HFFc6 (cell line): ENCODE measurements at regions not wholly inside any gene's neighbourhood (a gene's known extent, or its start where the extent isn't known, plus 50 kb on each side); places are given as distances from the start of the nearest gene placed in this dataset.

ENCODE experiments used
- DNase-seq: peaks from one replicate; pipeline ENCODE4 v3.0.0-alpha.2; 2018
- H3K27ac Mint-ChIP-seq: 2 replicates; pipeline ENCODE4 v1.8.0; 2020; ENCODE audit warnings: mild to moderate bottlenecking, mixed read lengths
- H3K27me3 Mint-ChIP-seq: 2 replicates; pipeline ENCODE4 v1.8.0; 2021; ENCODE audit warnings: mild to moderate bottlenecking, moderate library complexity, mixed read lengths; ENCODE audit not compliant: insufficient read depth
- H3K36me3 Mint-ChIP-seq: 2 replicates; pipeline ENCODE4 v1.8.0; 2021; ENCODE audit warnings: low read depth, mixed read lengths
- H3K4me1 Mint-ChIP-seq: 2 replicates; pipeline ENCODE4 v1.8.0; 2020; ENCODE audit warnings: low read depth, mixed read lengths
- H3K4me3 Mint-ChIP-seq: 2 replicates; pipeline ENCODE4 v1.8.0; 2020; ENCODE audit warnings: mild to moderate bottlenecking, moderate library complexity, mixed read lengths
- H3K9me3 Mint-ChIP-seq: 2 replicates; pipeline ENCODE4 v1.8.0; 2020; ENCODE audit warnings: mild to moderate bottlenecking, mixed read lengths
- CTCF ChIP-seq: fragments of 200-600 bp; sonication (generic); IDR thresholded peaks from 2 replicates; pipeline ENCODE4 v1.5.0; 2021; ENCODE audit warnings: antibody characterized with exemption, mild to moderate bottlenecking

- Mint-ChIP-seq H3K4me1 (no peaks in the 10 kb centered on the region), H3K4me3 (no peak overlapping the region), H3K27ac (no peak overlapping the region), H3K27me3 (peaks cover 3% of the 10 kb centered on the region), H3K36me3 (no peaks in the 10 kb centered on the region), H3K9me3 (no peaks in the 10 kb centered on the region)
- no peak for DNase-seq
- TF ChIP-seq CTCF: no peak
These were observed 194.2 kb downstream of the NHLRC3 start for GRCh38 chr13:39232401-39232980.

- no peaks in the 10 kb centered on the region for H3K4me1 Mint-ChIP-seq
- no peaks in the 10 kb centered on the region for H3K9me3 Mint-ChIP-seq
- H3K4me3 Mint-ChIP-seq: no peak overlapping the region
- peaks cover 5% of the 10 kb centered on the region for H3K27me3 Mint-ChIP-seq
- TF ChIP-seq CTCF: no peak
- no peaks in the 10 kb centered on the region for H3K36me3 Mint-ChIP-seq
- DNase-seq: no peak
- no peak overlapping the region for H3K27ac Mint-ChIP-seq
These were observed 194.7 kb downstream of the NHLRC3 start for GRCh38 chr13:39232999-39233398.

- no peaks in the 10 kb centered on the region for H3K4me1 Mint-ChIP-seq
- no peaks in the 10 kb centered on the region for H3K36me3 Mint-ChIP-seq
- no peak overlapping the region for H3K27ac Mint-ChIP-seq
- no peaks in the 10 kb centered on the region for H3K9me3 Mint-ChIP-seq
- H3K27me3 Mint-ChIP-seq: peaks cover 8% of the 10 kb centered on the region
- TF ChIP-seq CTCF: no peak
- H3K4me3 Mint-ChIP-seq: no peak overlapping the region
- no peak for DNase-seq
These were observed 195.3 kb downstream of the NHLRC3 start for GRCh38 chr13:39233519-39233918.

GRCh38 chr13:39244561-39245230 is 206.4 kb downstream of the NHLRC3 start:
- Mint-ChIP-seq H3K27me3 (peaks cover 3% of the 10 kb centered on the region; the same call in 1 of the 2 replicates), H3K4me3 (no peak overlapping the region), H3K9me3 (no peaks in the 10 kb centered on the region), H3K36me3 (no peaks in the 10 kb centered on the region), H3K27ac (no peak overlapping the region), H3K4me1 (no peaks in the 10 kb centered on the region)
- TF ChIP-seq CTCF: no peak
- DNase-seq: no peak

- H3K27ac Mint-ChIP-seq: no peak overlapping the region
- no peaks in the 10 kb centered on the region for H3K9me3 Mint-ChIP-seq
These were observed 207.4 kb downstream of the NHLRC3 start for GRCh38 chr13:39245688-39246087.

More at GRCh38 chr13:39245688-39246087, 207.4 kb downstream of the NHLRC3 start:
- no peaks in the 10 kb centered on the region for H3K36me3 Mint-ChIP-seq
- no peak for DNase-seq
- no peak overlapping the region for H3K4me3 Mint-ChIP-seq
- TF ChIP-seq CTCF: no peak
- H3K27me3 Mint-ChIP-seq: peaks cover 7% of the 10 kb centered on the region; the same call in 1 of the 2 replicates
- no peaks in the 10 kb centered on the region for H3K4me1 Mint-ChIP-seq
